GM23338 (cell line): ENCODE measurements at regions not wholly inside any gene's neighbourhood (a gene's known extent, or its start where the extent isn't known, plus 50 kb on each side); places are given as distances from the start of the nearest gene placed in this dataset.

Experiments
- ATAC-seq: fragments of 200-7000 bp; cut with Tn5 transposase; 3 replicates; pipeline ENCODE4 v1.9.1; 2020
- DNase-seq: peaks from one replicate; pipeline ENCODE4 v3.0.0-alpha.2; 2015; ENCODE audit warnings: low spot score
- H2AFZ ChIP-seq: fragments of 200-600 bp; sonication (generic); 2 replicates; pipeline ENCODE4 v1.8.0; 2016; ENCODE audit warnings: antibody characterized with exemption, mild to moderate bottlenecking, moderate library complexity
- H3F3A ChIP-seq: fragments of 200-600 bp; sonication (generic); replicated peaks from 2 replicates; pipeline ENCODE4 v1.8.0; 2017; ENCODE audit warnings: antibody characterized with exemption, mixed run types, low read depth
- H3K27ac ChIP-seq: fragments of 200-600 bp; sonication (generic); 2 replicates; pipeline ENCODE4 v1.6.1; 2016; ENCODE audit warnings: low read depth
- H3K27me3 ChIP-seq: fragments of 200-600 bp; sonication (generic); 2 replicates; pipeline ENCODE4 v1.8.0; 2016; ENCODE audit warnings: mild to moderate bottlenecking, mixed run types, moderate library complexity; ENCODE audit not compliant: insufficient read depth
- H3K36me3 ChIP-seq: fragments of 200-600 bp; sonication (generic); 2 replicates; pipeline ENCODE4 v1.8.0; 2016; ENCODE audit warnings: mild to moderate bottlenecking; ENCODE audit not compliant: insufficient read depth
- H3K4me1 ChIP-seq: fragments of 200-600 bp; sonication (generic); 2 replicates; pipeline ENCODE4 v1.8.0; 2016; ENCODE audit warnings: mild to moderate bottlenecking, moderate library complexity; ENCODE audit not compliant: insufficient read depth
- H3K4me2 ChIP-seq: fragments of 200-600 bp; sonication (generic); 2 replicates; pipeline ENCODE4 v1.7.1; 2017; ENCODE audit warnings: mixed run types
- H3K4me3 ChIP-seq: fragments of 200-600 bp; sonication (generic); 2 replicates; pipeline ENCODE4 v1.6.1; 2016; ENCODE audit warnings: mixed run types
- H3K79me2 ChIP-seq: fragments of 200-600 bp; sonication (generic); replicated peaks from 2 replicates; pipeline ENCODE4 v1.8.0; 2017; ENCODE audit warnings: mild to moderate bottlenecking; ENCODE audit not compliant: insufficient read depth
- H3K9me2 ChIP-seq: fragments of 200-600 bp; sonication (generic); 2 replicates; pipeline ENCODE4 v1.8.0; 2017; ENCODE audit not compliant: insufficient read depth
- H4K20me1 ChIP-seq: fragments of 200-600 bp; sonication (generic); replicated peaks from 2 replicates; pipeline ENCODE4 v1.8.0; 2017; ENCODE audit warnings: mild to moderate bottlenecking; ENCODE audit not compliant: insufficient read depth
- H3K27ac Mint-ChIP-seq: 2 replicates; pipeline ENCODE4 v1.8.0; 2020; ENCODE audit warnings: inconsistent platforms, mild to moderate bottlenecking, moderate library complexity, mixed read lengths
- H3K27me3 Mint-ChIP-seq: 3 replicates; pipeline ENCODE4 v1.8.0; 2022; ENCODE audit warnings: low read depth, mild to moderate bottlenecking, moderate library complexity, mixed read lengths, inconsistent platforms; ENCODE audit not compliant: insufficient read depth, poor library complexity
- H3K36me3 Mint-ChIP-seq: 3 replicates; pipeline ENCODE4 v1.8.0; 2021; ENCODE audit warnings: low read depth, mild to moderate bottlenecking, inconsistent platforms, moderate library complexity, mixed read lengths
- H3K4me1 Mint-ChIP-seq: 3 replicates; pipeline ENCODE4 v1.8.0; 2020; ENCODE audit warnings: mild to moderate bottlenecking, inconsistent platforms, mixed read lengths
- H3K4me3 Mint-ChIP-seq: 3 replicates; pipeline ENCODE4 v1.8.0; 2021; ENCODE audit warnings: moderate library complexity, mild to moderate bottlenecking, inconsistent platforms, mixed read lengths
- H3K9me3 Mint-ChIP-seq: 3 replicates; pipeline ENCODE4 v1.8.0; 2020; ENCODE audit warnings: moderate library complexity, mild to moderate bottlenecking, inconsistent platforms, mixed read lengths
- CREB1 ChIP-seq: fragments of 250-450 bp; sonication (Bioruptor Pico); IDR thresholded peaks from 2 replicates; pipeline ENCODE4 v1.5.0; 2020; ENCODE audit warnings: low read depth, mild to moderate bottlenecking, moderate library complexity
- ETS1 ChIP-seq: IDR thresholded peaks from 2 replicates; pipeline ENCODE4 v1.6.1; 2016; ENCODE audit warnings: antibody characterized with exemption
- EZH2 ChIP-seq: fragments of 200-600 bp; sonication (generic); IDR thresholded peaks from one replicate; pipeline ENCODE4 v1.8.0; 2017; ENCODE audit warnings: antibody characterized with exemption, mild to moderate bottlenecking, low read depth; ENCODE audit not compliant: unreplicated experiment
- NANOG ChIP-seq: IDR thresholded peaks from 2 replicates; pipeline ENCODE4 v1.6.1; 2016; ENCODE audit warnings: antibody characterized with exemption, borderline replicate concordance
- POLR2AphosphoS5 ChIP-seq: IDR thresholded peaks from 2 replicates; pipeline ENCODE4 v1.6.1; 2016; ENCODE audit warnings: antibody characterized with exemption, low read depth
- ZNF114 ChIP-seq: fragments of 250-450 bp; sonication (Bioruptor Pico); IDR thresholded peaks from 2 replicates; pipeline ENCODE4 v1.5.0; 2020; ENCODE audit warnings: mild to moderate bottlenecking, moderate library complexity
- ZNF331 ChIP-seq: fragments of 250-450 bp; sonication (Bioruptor Pico); IDR thresholded peaks from 2 replicates; pipeline ENCODE4 v1.5.0; 2020; ENCODE audit warnings: low read depth, mild to moderate bottlenecking, moderate library complexity
- ZNF462 ChIP-seq: fragments of 250-450 bp; sonication (Bioruptor Pico); IDR thresholded peaks from 2 replicates; pipeline ENCODE4 v1.5.0; 2020; ENCODE audit warnings: mild to moderate bottlenecking, moderate library complexity
- TF ChIP-seq, protein P1 (sequence below), 2 experiments: fragments of 200-600 bp in 1 of 2; sonication (generic) in 1 of 2; conservative IDR thresholded peaks; 2 replicates each; pipeline versions ENCODE4 v1.5.1 to v1.6.1; 2016 to 2017; ENCODE audit warnings: antibody characterized with exemption in 2 of 2, low read depth in 2 of 2, mild to moderate bottlenecking in 2 of 2, moderate library complexity in 1 of 2

DNA sequence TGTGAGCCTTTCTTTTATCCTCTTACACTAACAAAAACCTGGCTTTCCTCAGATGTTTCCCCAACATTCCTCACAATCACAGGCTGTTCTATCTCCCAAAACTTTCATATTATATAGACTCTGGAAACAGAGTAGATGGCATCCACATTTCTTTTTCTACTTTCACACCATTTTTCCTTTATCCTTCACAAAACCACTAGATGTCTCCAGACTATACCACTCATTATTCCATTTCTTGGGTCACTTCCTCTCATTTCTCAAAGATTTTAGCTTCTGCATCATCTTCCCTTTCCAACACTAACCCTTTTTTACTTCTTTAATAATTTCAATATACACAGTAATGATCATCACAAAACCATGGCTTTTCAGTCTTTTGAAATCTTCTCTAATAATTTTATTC is 286.0 kb upstream of the DEPDC1 start:
- no peak for ATAC-seq
- Mint-ChIP-seq H3K9me3 (peaks cover 15% of the 10 kb centered on the region), H3K36me3 (peaks cover 12% of the 10 kb centered on the region)

More for the DNA sequence above, 286.0 kb upstream of the DEPDC1 start:
- Mint-ChIP-seq H3K4me1 (no peaks in the 10 kb centered on the region), H3K27me3 (peaks cover 4% of the 10 kb centered on the region), H3K4me3 (no peak overlapping the region), H3K27ac (no peak overlapping the region)
- H3F3A ChIP-seq = no peaks in the 10 kb centered on the region
- no peaks in the 10 kb centered on the region for H4K20me1 ChIP-seq
- TF ChIP-seq, protein P1, sequence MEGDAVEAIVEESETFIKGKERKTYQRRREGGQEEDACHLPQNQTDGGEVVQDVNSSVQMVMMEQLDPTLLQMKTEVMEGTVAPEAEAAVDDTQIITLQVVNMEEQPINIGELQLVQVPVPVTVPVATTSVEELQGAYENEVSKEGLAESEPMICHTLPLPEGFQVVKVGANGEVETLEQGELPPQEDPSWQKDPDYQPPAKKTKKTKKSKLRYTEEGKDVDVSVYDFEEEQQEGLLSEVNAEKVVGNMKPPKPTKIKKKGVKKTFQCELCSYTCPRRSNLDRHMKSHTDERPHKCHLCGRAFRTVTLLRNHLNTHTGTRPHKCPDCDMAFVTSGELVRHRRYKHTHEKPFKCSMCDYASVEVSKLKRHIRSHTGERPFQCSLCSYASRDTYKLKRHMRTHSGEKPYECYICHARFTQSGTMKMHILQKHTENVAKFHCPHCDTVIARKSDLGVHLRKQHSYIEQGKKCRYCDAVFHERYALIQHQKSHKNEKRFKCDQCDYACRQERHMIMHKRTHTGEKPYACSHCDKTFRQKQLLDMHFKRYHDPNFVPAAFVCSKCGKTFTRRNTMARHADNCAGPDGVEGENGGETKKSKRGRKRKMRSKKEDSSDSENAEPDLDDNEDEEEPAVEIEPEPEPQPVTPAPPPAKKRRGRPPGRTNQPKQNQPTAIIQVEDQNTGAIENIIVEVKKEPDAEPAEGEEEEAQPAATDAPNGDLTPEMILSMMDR (conservative IDR thresholded peaks at IDR 0.05; ENCODE audit: low read depth in 2 of 2) = peak in 1 of 2 experiments; percentile 40; a peak in 3 of 4 replicates
- no peak for TF ChIP-seq ZNF114 (CRISPR knock-in tag)
- no peak for TF ChIP-seq POLR2AphosphoS5
- no peak for TF ChIP-seq ETS1
- TF ChIP-seq ZNF331 (CRISPR knock-in tag) = no peak
- no peak for TF ChIP-seq NANOG
- TF ChIP-seq EZH2 = no peak
- no peak for TF ChIP-seq CREB1
- TF ChIP-seq ZNF462 = no peak
- no peak overlapping the region for H3K4me3 ChIP-seq
- H3K4me1 ChIP-seq = no peaks in the 10 kb centered on the region
- no peak overlapping the region for H2AFZ ChIP-seq
- H3K79me2 ChIP-seq = no peaks in the 10 kb centered on the region
- no peak overlapping the region for H3K27ac ChIP-seq
- no peak overlapping the region for H3K4me2 ChIP-seq
- DNase-seq = peak; percentile 4
- no peaks in the 10 kb centered on the region for H3K36me3 ChIP-seq
- peaks cover 9% of the 10 kb centered on the region for H3K9me2 ChIP-seq
- no peaks in the 10 kb centered on the region for H3K27me3 ChIP-seq
